ENCODE measurements at regions not wholly inside any gene's neighbourhood (a gene's known extent, or its start where the extent isn't known, plus 50 kb on each side); places are given as distances from the start of the nearest gene placed in this dataset.

- Histone ChIP-seq H3K9me3 (ENCODE audit: insufficient read depth, low read depth, low read length) (no peaks in the 10 kb centered on the region), H3K4me1 (ENCODE audit: insufficient read depth, low read length) (no peaks in the 10 kb centered on the region), H3K4me3 (ENCODE audit: insufficient read depth, low read depth, low read length) (no peak overlapping the region), H2AFZ (ENCODE audit: low read depth, low read length) (no peak overlapping the region), H3K27me3 (ENCODE audit: insufficient read depth, low read length) (no peaks in the 10 kb centered on the region), H3K4me2 (ENCODE audit: low read length) (no peak overlapping the region), H3K27ac (ENCODE audit: low read depth, low read length) (no peak overlapping the region), H4K20me1 (ENCODE audit: insufficient read depth, low read length) (no peaks in the 10 kb centered on the region), H3K79me2 (ENCODE audit: insufficient read depth, low read length) (no peaks in the 10 kb centered on the region), H3K36me3 (ENCODE audit: insufficient read depth, low read length) (no peaks in the 10 kb centered on the region), H3K9ac (ENCODE audit: low read length) (no peak overlapping the region)
- no peak overlapping the region for H3K4me3 Mint-ChIP-seq (ENCODE audit: unreplicated experiment)
- no peaks in the 10 kb centered on the region for H3K27me3 Mint-ChIP-seq (ENCODE audit: low read depth, unreplicated experiment)
- no peaks in the 10 kb centered on the region for H3K36me3 Mint-ChIP-seq (ENCODE audit: low read depth, unreplicated experiment)
- H3K9me3 Mint-ChIP-seq (ENCODE audit: unreplicated experiment): no peaks in the 10 kb centered on the region
- FAIRE-seq: no peak
- no peak overlapping the region for H3K27ac Mint-ChIP-seq (ENCODE audit: unreplicated experiment)
- no peak for DNase-seq (ENCODE audit: low read depth)
- no peak for TF ChIP-seq EZH2 (IDR thresholded peaks at IDR 0.05; ENCODE audit: insufficient read depth, low read length)
- TF ChIP-seq CTCF (IDR thresholded peaks at IDR 0.05; ENCODE audit: insufficient read depth, low read depth, low read length): no peak
- H3K4me1 Mint-ChIP-seq (ENCODE audit: low read depth, unreplicated experiment): peaks cover 3% of the 10 kb centered on the region
These were observed 552.3 kb upstream of the JARID2 start for GRCh38 chr6:14693301-14694192.

GRCh38 chr6:14694308-14694707 is 551.6 kb upstream of the JARID2 start:
- H3K27ac Mint-ChIP-seq (ENCODE audit: unreplicated experiment): no peak overlapping the region
- no peaks in the 10 kb centered on the region for H3K9me3 Mint-ChIP-seq (ENCODE audit: unreplicated experiment)
- no peak overlapping the region for H2AFZ ChIP-seq (ENCODE audit: low read depth, low read length)
- H3K4me3 ChIP-seq (ENCODE audit: insufficient read depth, low read depth, low read length): no peak overlapping the region
- H3K27me3 Mint-ChIP-seq (ENCODE audit: low read depth, unreplicated experiment): no peaks in the 10 kb centered on the region
- H3K27ac ChIP-seq (ENCODE audit: low read depth, low read length): no peak overlapping the region
- H3K36me3 Mint-ChIP-seq (ENCODE audit: low read depth, unreplicated experiment): no peaks in the 10 kb centered on the region
- no peak overlapping the region for H3K4me3 Mint-ChIP-seq (ENCODE audit: unreplicated experiment)
- no peaks in the 10 kb centered on the region for H3K36me3 ChIP-seq (ENCODE audit: insufficient read depth, low read length)
- DNase-seq (ENCODE audit: low read depth): no peak
- no peaks in the 10 kb centered on the region for H3K79me2 ChIP-seq (ENCODE audit: insufficient read depth, low read length)
- no peak overlapping the region for H3K4me2 ChIP-seq (ENCODE audit: low read length)
- TF ChIP-seq EZH2 (IDR thresholded peaks at IDR 0.05; ENCODE audit: insufficient read depth, low read length) (no peak), CTCF (IDR thresholded peaks at IDR 0.05; ENCODE audit: insufficient read depth, low read depth, low read length) (no peak)
- H3K4me1 Mint-ChIP-seq (ENCODE audit: low read depth, unreplicated experiment): peaks cover 3% of the 10 kb centered on the region
- FAIRE-seq: no peak
- no peaks in the 10 kb centered on the region for H3K4me1 ChIP-seq (ENCODE audit: insufficient read depth, low read length)
- no peaks in the 10 kb centered on the region for H3K9me3 ChIP-seq (ENCODE audit: insufficient read depth, low read depth, low read length)
- H4K20me1 ChIP-seq (ENCODE audit: insufficient read depth, low read length): no peaks in the 10 kb centered on the region
- no peaks in the 10 kb centered on the region for H3K27me3 ChIP-seq (ENCODE audit: insufficient read depth, low read length)
- no peak overlapping the region for H3K9ac ChIP-seq (ENCODE audit: low read length)

- Histone ChIP-seq H3K27ac (ENCODE audit: low read depth, low read length) (no peak overlapping the region), H2AFZ (ENCODE audit: low read depth, low read length) (no peak overlapping the region), H3K79me2 (ENCODE audit: insufficient read depth, low read length) (no peaks in the 10 kb centered on the region), H3K36me3 (ENCODE audit: insufficient read depth, low read length) (no peaks in the 10 kb centered on the region), H3K4me1 (ENCODE audit: insufficient read depth, low read length) (no peaks in the 10 kb centered on the region), H3K9ac (ENCODE audit: low read length) (no peak overlapping the region), H3K27me3 (ENCODE audit: insufficient read depth, low read length) (no peaks in the 10 kb centered on the region), H3K9me3 (ENCODE audit: insufficient read depth, low read depth, low read length) (no peaks in the 10 kb centered on the region), H3K4me3 (ENCODE audit: insufficient read depth, low read depth, low read length) (no peak overlapping the region), H3K4me2 (ENCODE audit: low read length) (no peak overlapping the region), H4K20me1 (ENCODE audit: insufficient read depth, low read length) (no peaks in the 10 kb centered on the region)
- no peak for DNase-seq (ENCODE audit: low read depth)
- H3K27ac Mint-ChIP-seq (ENCODE audit: unreplicated experiment): no peak overlapping the region
- H3K9me3 Mint-ChIP-seq (ENCODE audit: unreplicated experiment): peaks cover 7% of the 10 kb centered on the region
- H3K36me3 Mint-ChIP-seq (ENCODE audit: low read depth, unreplicated experiment): no peaks in the 10 kb centered on the region
- no peak overlapping the region for H3K4me3 Mint-ChIP-seq (ENCODE audit: unreplicated experiment)
- no peak for TF ChIP-seq CTCF (IDR thresholded peaks at IDR 0.05; ENCODE audit: insufficient read depth, low read depth, low read length)
- TF ChIP-seq EZH2 (IDR thresholded peaks at IDR 0.05; ENCODE audit: insufficient read depth, low read length): no peak
- FAIRE-seq: no peak
- H3K4me1 Mint-ChIP-seq (ENCODE audit: low read depth, unreplicated experiment): peaks cover 3% of the 10 kb centered on the region
- H3K27me3 Mint-ChIP-seq (ENCODE audit: low read depth, unreplicated experiment): no peaks in the 10 kb centered on the region
These were observed 550.3 kb upstream of the JARID2 start for GRCh38 chr6:14695579-14695978.
